HUES64 (cell line): ENCODE measurements at regions not wholly inside any gene's neighbourhood (a gene's known extent, or its start where the extent isn't known, plus 50 kb on each side); places are given as distances from the start of the nearest gene placed in this dataset.

Source experiments
- H3K27ac ChIP-seq: 2 replicates; pipeline ENCODE4 v1.7.0; 2013; ENCODE audit warnings: low read depth, low read length, inconsistent platforms
- H3K27me3 ChIP-seq: 2 replicates; pipeline ENCODE4 v1.6.1; 2013; ENCODE audit warnings: mild to moderate bottlenecking, low read length; ENCODE audit not compliant: insufficient read depth
- H3K36me3 ChIP-seq: 2 replicates; pipeline ENCODE4 v1.6.1; 2013; ENCODE audit warnings: mild to moderate bottlenecking, low read length; ENCODE audit not compliant: insufficient read depth
- H3K4me1 ChIP-seq: 2 replicates; pipeline ENCODE4 v1.6.1; 2013; ENCODE audit warnings: mild to moderate bottlenecking, low read length, moderate library complexity; ENCODE audit not compliant: insufficient read depth
- H3K4me3 ChIP-seq: 2 replicates; pipeline ENCODE4 v1.5.1; 2013; ENCODE audit warnings: mild to moderate bottlenecking, low read length, moderate library complexity
- H3K9ac ChIP-seq: 2 replicates; pipeline ENCODE4 v1.6.1; 2013; ENCODE audit warnings: mild to moderate bottlenecking, low read depth, low read length
- H3K9me3 ChIP-seq: 2 replicates; pipeline ENCODE4 v1.6.1; 2013; ENCODE audit warnings: low read depth, low read length; ENCODE audit not compliant: insufficient read depth
- whole genome bisulfite sequencing: fragments of 150-250, 120-280 bp; methylation state at CpG from one replicate; pipeline ENCODE4 v1.1.7; 2013; ENCODE audit warnings: missing lambda C conversion rate; 5-methylcytosine and 5-hydroxymethylcytosine counted together

GRCh38 chr11:79694368-79694767 lies 253.5 kb upstream of the TENM4 start:
- no peaks in the 10 kb centered on the region for H3K36me3 ChIP-seq
- H3K4me1 ChIP-seq, result no peaks in the 10 kb centered on the region
- no peak overlapping the region for H3K9ac ChIP-seq
- H3K9me3 ChIP-seq, result no peaks in the 10 kb centered on the region
- WGBS, result no CpG with 5 or more reads among the region's 1 CpG
- H3K27ac ChIP-seq, result no peak overlapping the region
- no peaks in the 10 kb centered on the region for H3K27me3 ChIP-seq
- no peak overlapping the region for H3K4me3 ChIP-seq

GRCh38 chr11:79691445-79691844 lies 250.6 kb upstream of the TENM4 start:
- no peak overlapping the region for H3K4me3 ChIP-seq
- no peak overlapping the region for H3K27ac ChIP-seq
- H3K9ac ChIP-seq, result no peak overlapping the region
- 87% methylated on average over 2 of the region's 2 CpGs for WGBS
- H3K36me3 ChIP-seq, result no peaks in the 10 kb centered on the region
- no peaks in the 10 kb centered on the region for H3K4me1 ChIP-seq
- H3K27me3 ChIP-seq, result no peaks in the 10 kb centered on the region
- H3K9me3 ChIP-seq, result no peaks in the 10 kb centered on the region

GRCh38 chr11:79686703-79687419 lies 246.0 kb upstream of the TENM4 start:
- Histone ChIP-seq H3K9ac (no peak overlapping the region), H3K27ac (no peak overlapping the region), H3K27me3 (no peaks in the 10 kb centered on the region), H3K4me3 (no peak overlapping the region), H3K4me1 (no peaks in the 10 kb centered on the region), H3K9me3 (no peaks in the 10 kb centered on the region), H3K36me3 (no peaks in the 10 kb centered on the region)
- WGBS, result 90% methylated on average over 5 of the region's 5 CpGs

GRCh38 chr11:79683930-79684329 lies 243.1 kb upstream of the TENM4 start:
- no peak overlapping the region for H3K9ac ChIP-seq
- no peaks in the 10 kb centered on the region for H3K9me3 ChIP-seq
- H3K36me3 ChIP-seq, result no peaks in the 10 kb centered on the region
- H3K4me1 ChIP-seq, result peaks cover 11% of the 10 kb centered on the region
- no peaks in the 10 kb centered on the region for H3K27me3 ChIP-seq
- H3K4me3 ChIP-seq, result no peak overlapping the region
- WGBS, result 90% methylated on average over 1 of the region's 1 CpG
- H3K27ac ChIP-seq, result no peak overlapping the region

GRCh38 chr11:79678780-79679452 lies 238.1 kb upstream of the TENM4 start:
- H3K27me3 ChIP-seq, result no peaks in the 10 kb centered on the region
- H3K27ac ChIP-seq, result no peak overlapping the region
- 21% methylated on average over 4 of the region's 5 CpGs for WGBS
- no peaks in the 10 kb centered on the region for H3K36me3 ChIP-seq
- H3K4me3 ChIP-seq, result no peak overlapping the region
- H3K9ac ChIP-seq, result no peak overlapping the region
- H3K9me3 ChIP-seq, result no peaks in the 10 kb centered on the region
- H3K4me1 ChIP-seq, result peaks cover 22% of the 10 kb centered on the region

- Histone ChIP-seq H3K36me3 (no peaks in the 10 kb centered on the region), H3K9me3 (no peaks in the 10 kb centered on the region), H3K27me3 (no peaks in the 10 kb centered on the region), H3K4me3 (no peak overlapping the region), H3K9ac (no peak overlapping the region), H3K4me1 (peaks cover 22% of the 10 kb centered on the region), H3K27ac (no peak overlapping the region)
- 100% methylated on average over 2 of the region's 2 CpGs for WGBS
Measured at GRCh38 chr11:79676396-79676795, 235.6 kb upstream of the TENM4 start.

GRCh38 chr11:79675081-79675480 lies 234.3 kb upstream of the TENM4 start:
- 91% methylated on average over 2 of the region's 2 CpGs for WGBS
- H3K27me3 ChIP-seq, result no peaks in the 10 kb centered on the region
- no peaks in the 10 kb centered on the region for H3K9me3 ChIP-seq
- no peaks in the 10 kb centered on the region for H3K36me3 ChIP-seq
- H3K4me1 ChIP-seq, result peaks cover 22% of the 10 kb centered on the region
- H3K9ac ChIP-seq, result no peak overlapping the region
- H3K4me3 ChIP-seq, result no peak overlapping the region
- H3K27ac ChIP-seq, result no peak overlapping the region

GRCh38 chr11:79672786-79673185 lies 232.0 kb upstream of the TENM4 start:
- H3K27me3 ChIP-seq, result no peaks in the 10 kb centered on the region
- H3K4me1 ChIP-seq, result peaks cover 9% of the 10 kb centered on the region; the same call in 1 of the 2 replicates
- H3K9ac ChIP-seq, result no peak overlapping the region
- no peaks in the 10 kb centered on the region for H3K9me3 ChIP-seq
- 91% methylated on average over 1 of the region's 1 CpG for WGBS
- H3K36me3 ChIP-seq, result no peaks in the 10 kb centered on the region
- no peak overlapping the region for H3K27ac ChIP-seq
- H3K4me3 ChIP-seq, result no peak overlapping the region

- no peaks in the 10 kb centered on the region for H3K36me3 ChIP-seq
- peaks cover 9% of the 10 kb centered on the region; the same call in 1 of the 2 replicates for H3K4me1 ChIP-seq
- H3K27ac ChIP-seq, result no peak overlapping the region
- H3K27me3 ChIP-seq, result no peaks in the 10 kb centered on the region
- 95% methylated on average over 3 of the region's 3 CpGs for WGBS
- H3K9me3 ChIP-seq, result no peaks in the 10 kb centered on the region
- H3K4me3 ChIP-seq, result no peak overlapping the region
- no peak overlapping the region for H3K9ac ChIP-seq
Measured at GRCh38 chr11:79671401-79671800, 230.6 kb upstream of the TENM4 start.

- Histone ChIP-seq H3K9me3 (no peaks in the 10 kb centered on the region), H3K27ac (no peak overlapping the region), H3K36me3 (no peaks in the 10 kb centered on the region), H3K4me3 (no peak overlapping the region), H3K9ac (no peak overlapping the region), H3K27me3 (no peaks in the 10 kb centered on the region), H3K4me1 (peaks cover 9% of the 10 kb centered on the region; the same call in 1 of the 2 replicates)
- WGBS, result 81% methylated on average over 3 of the region's 3 CpGs
Measured at GRCh38 chr11:79670882-79671281, 230.1 kb upstream of the TENM4 start.

GRCh38 chr11:79668575-79668974 lies 227.7 kb upstream of the TENM4 start:
- WGBS, result 88% methylated on average over 4 of the region's 4 CpGs
- peaks cover 3% of the 10 kb centered on the region; the same call in 1 of the 2 replicates for H3K4me1 ChIP-seq
- H3K4me3 ChIP-seq, result no peak overlapping the region
- no peaks in the 10 kb centered on the region for H3K9me3 ChIP-seq
- H3K9ac ChIP-seq, result no peak overlapping the region
- H3K27me3 ChIP-seq, result no peaks in the 10 kb centered on the region
- no peaks in the 10 kb centered on the region for H3K36me3 ChIP-seq
- no peak overlapping the region for H3K27ac ChIP-seq
